PC-3 (cell line): ENCODE measurements at regions not wholly inside any gene's neighbourhood (a gene's known extent, or its start where the extent isn't known, plus 50 kb on each side); places are given as distances from the start of the nearest gene placed in this dataset.

Source experiments
- ATAC-seq: fragments of 200-7000 bp; cut with Tn5 transposase; 2 replicates; pipeline ENCODE4 v1.9.1; 2020; ENCODE audit warnings: mild to moderate bottlenecking, moderate library complexity
- BruUV-seq: library from RNA; stranded (reverse); fragments of 400-500 nt; replicated peaks from 2 replicates; lab custom pipeline; 2021; lab: Mats Ljungman, UMichigan
- CTCF ChIA-PET: fragments of 300-600 bp; sonication (Branson Sonifier 250); formaldehyde crosslinking; loops from one replicate; lab custom pipeline; 2022; ENCODE audit warnings: antibody characterized with exemption; lab: Charles Lee
- POLR2A ChIA-PET: fragments of 300-600 bp; sonication (Branson Sonifier 250); formaldehyde crosslinking; loops from one replicate; lab custom pipeline; 2022; ENCODE audit warnings: antibody characterized with exemption; ENCODE audit not compliant: unreplicated experiment; lab: Charles Lee
- DNase-seq: peaks from one replicate; pipeline ENCODE4 v3.0.0-alpha.2; 2015
- H2AFZ ChIP-seq: fragments of 300-600 bp; sonication (generic); 2 replicates; pipeline ENCODE4 v1.6.0; 2016; ENCODE audit warnings: antibody characterized with exemption, low read length
- H3F3A ChIP-seq: fragments of 300-600 bp; sonication (generic); one replicate; pipeline ENCODE4 v1.6.0; 2017; ENCODE audit warnings: antibody characterized with exemption, low read length, control low read depth, mild to moderate bottlenecking; ENCODE audit not compliant: unreplicated experiment
- H3K27ac ChIP-seq: fragments of 300-600 bp; sonication (generic); 2 replicates; pipeline ENCODE4 v1.5.1; 2016; ENCODE audit warnings: mild to moderate bottlenecking, low read length
- H3K27me3 ChIP-seq: fragments of 300-600 bp; sonication (generic); 2 replicates; pipeline ENCODE4 v1.6.1; 2016; ENCODE audit warnings: low read length, mixed read lengths
- H3K36me3 ChIP-seq: fragments of 300-600 bp; sonication (generic); 2 replicates; pipeline ENCODE4 v1.6.1; 2016; ENCODE audit warnings: low read depth, mixed run types, low read length, mixed read lengths
- H3K4me1 ChIP-seq: fragments of 300-600 bp; sonication (generic); 2 replicates; pipeline ENCODE4 v1.5.1; 2016; ENCODE audit warnings: low read length; ENCODE audit not compliant: insufficient read depth
- H3K4me2 ChIP-seq: fragments of 300-600 bp; sonication (generic); 2 replicates; pipeline ENCODE4 v1.6.0; 2016; ENCODE audit warnings: low read length
- H3K4me3 ChIP-seq: fragments of 300-600 bp; sonication (generic); 2 replicates; pipeline ENCODE4 v1.5.1; 2016; ENCODE audit warnings: mild to moderate bottlenecking, low read length, mixed read lengths
- H3K79me2 ChIP-seq: fragments of 300-600 bp; sonication (generic); 2 replicates; pipeline ENCODE4 v1.6.1; 2017; ENCODE audit warnings: low read length, mixed read lengths
- H3K9ac ChIP-seq: fragments of 300-600 bp; sonication (generic); 2 replicates; pipeline ENCODE4 v1.6.0; 2016; ENCODE audit warnings: mild to moderate bottlenecking, low read length
- H3K9me2 ChIP-seq: fragments of 300-600 bp; sonication (generic); replicated peaks from 2 replicates; pipeline ENCODE4 v1.6.1; 2016; ENCODE audit warnings: mixed run types, low read length, mixed read lengths
- H3K9me3 ChIP-seq: fragments of 300-600 bp; sonication (generic); 2 replicates; pipeline ENCODE4 v1.6.1; 2016; ENCODE audit warnings: low read length, mixed read lengths
- H4K20me1 ChIP-seq: fragments of 300-600 bp; sonication (generic); 2 replicates; pipeline ENCODE4 v1.6.1; 2016; ENCODE audit warnings: low read length, mixed read lengths
- EZH2 ChIP-seq: fragments of 300-600 bp; sonication (generic); IDR thresholded peaks from one replicate; pipeline ENCODE4 v1.6.1; 2017; ENCODE audit warnings: antibody characterized with exemption, mild to moderate bottlenecking, low read length; ENCODE audit not compliant: unreplicated experiment
- EZH2phosphoT487 ChIP-seq: fragments of 300-600 bp; sonication (generic); IDR thresholded peaks from 2 replicates; pipeline ENCODE4 v1.6.1; 2018; ENCODE audit warnings: mild to moderate bottlenecking, antibody characterized with exemption, low read length, borderline replicate concordance
- intact Hi-C: fragments of 100-400 bp; cut with micrococcal nuclease; formaldehyde crosslinking; loops from 2 replicates; pipeline ENCODE4 v1.9.0; 2023
- TF ChIP-seq, protein P1 (sequence below): fragments of 300-600 bp; sonication (generic); conservative IDR thresholded peaks from 2 replicates; pipeline ENCODE4 v1.5.1; 2017; ENCODE audit warnings: antibody characterized with exemption, low read depth, mild to moderate bottlenecking, low read length

DNA sequence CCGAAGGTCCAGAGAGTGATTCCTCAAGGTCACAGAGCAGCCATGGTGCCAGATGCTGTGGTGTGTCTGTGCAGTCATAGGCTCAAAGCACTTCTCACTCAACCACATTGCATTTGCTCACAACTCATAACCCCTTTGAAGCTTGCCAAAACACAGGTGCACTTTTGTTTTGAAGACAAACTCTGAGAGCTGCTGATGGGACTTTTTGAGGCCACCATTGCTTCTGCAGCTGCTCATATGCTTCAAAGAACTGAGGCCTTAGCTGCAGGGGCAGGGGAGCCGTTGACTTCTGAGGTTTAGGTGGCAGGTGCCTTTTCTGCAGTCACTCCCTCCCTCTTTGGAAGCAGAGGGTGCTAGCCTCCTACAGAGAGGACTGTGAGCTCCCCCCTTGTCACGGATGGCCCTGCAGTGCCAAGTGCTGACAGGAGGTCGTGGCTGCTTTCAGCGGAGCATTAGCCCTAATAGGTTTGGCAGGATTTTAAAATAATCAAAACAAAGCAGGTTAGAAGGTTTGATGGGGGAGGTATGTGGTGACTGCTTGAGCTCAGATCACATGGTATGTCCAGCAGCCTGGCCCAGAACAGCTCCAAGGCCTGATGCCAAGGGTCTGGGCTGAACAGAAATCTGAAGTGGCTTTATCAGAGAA, 232.1 kb downstream of the MAN2A1 start:
- ChIA-PET POLR2A (no interaction called here), CTCF (no interaction called here)
- DNase-seq (no peak), ATAC-seq (no peak)
- Histone ChIP-seq H3K36me3 (no peaks in the 10 kb centered on the region), H3K4me1 (no peaks in the 10 kb centered on the region), H3K9me3 (no peaks in the 10 kb centered on the region), H3K27me3 (no peaks in the 10 kb centered on the region), H3K27ac (no peak overlapping the region), H3K9me2 (no peaks in the 10 kb centered on the region), H2AFZ (no peak overlapping the region), H4K20me1 (no peaks in the 10 kb centered on the region), H3K79me2 (no peaks in the 10 kb centered on the region), H3F3A (no peaks in the 10 kb centered on the region), H3K9ac (no peak overlapping the region), H3K4me2 (no peak overlapping the region), H3K4me3 (no peak overlapping the region)
- BruUV-seq: no TSS peak
- intact Hi-C loops: no loop called here
- no peak for TF ChIP-seq EZH2phosphoT487
- TF ChIP-seq EZH2: no peak
- TF ChIP-seq, protein P1, sequence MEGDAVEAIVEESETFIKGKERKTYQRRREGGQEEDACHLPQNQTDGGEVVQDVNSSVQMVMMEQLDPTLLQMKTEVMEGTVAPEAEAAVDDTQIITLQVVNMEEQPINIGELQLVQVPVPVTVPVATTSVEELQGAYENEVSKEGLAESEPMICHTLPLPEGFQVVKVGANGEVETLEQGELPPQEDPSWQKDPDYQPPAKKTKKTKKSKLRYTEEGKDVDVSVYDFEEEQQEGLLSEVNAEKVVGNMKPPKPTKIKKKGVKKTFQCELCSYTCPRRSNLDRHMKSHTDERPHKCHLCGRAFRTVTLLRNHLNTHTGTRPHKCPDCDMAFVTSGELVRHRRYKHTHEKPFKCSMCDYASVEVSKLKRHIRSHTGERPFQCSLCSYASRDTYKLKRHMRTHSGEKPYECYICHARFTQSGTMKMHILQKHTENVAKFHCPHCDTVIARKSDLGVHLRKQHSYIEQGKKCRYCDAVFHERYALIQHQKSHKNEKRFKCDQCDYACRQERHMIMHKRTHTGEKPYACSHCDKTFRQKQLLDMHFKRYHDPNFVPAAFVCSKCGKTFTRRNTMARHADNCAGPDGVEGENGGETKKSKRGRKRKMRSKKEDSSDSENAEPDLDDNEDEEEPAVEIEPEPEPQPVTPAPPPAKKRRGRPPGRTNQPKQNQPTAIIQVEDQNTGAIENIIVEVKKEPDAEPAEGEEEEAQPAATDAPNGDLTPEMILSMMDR: no peak

- H2AFZ ChIP-seq: no peak overlapping the region
- TF ChIP-seq, protein P1: no peak
- TF ChIP-seq EZH2phosphoT487 (no peak), EZH2 (no peak)
- H4K20me1 ChIP-seq: no peaks in the 10 kb centered on the region
- H3K27ac ChIP-seq: no peak overlapping the region
- no TSS peak for BruUV-seq
- H3F3A ChIP-seq: no peaks in the 10 kb centered on the region
- CTCF ChIA-PET: no interaction called here
- intact Hi-C loops: no loop called here
- no peaks in the 10 kb centered on the region for H3K9me2 ChIP-seq
- no peaks in the 10 kb centered on the region for H3K36me3 ChIP-seq
- H3K4me3 ChIP-seq: no peak overlapping the region
- no peaks in the 10 kb centered on the region for H3K27me3 ChIP-seq
- H3K9ac ChIP-seq: no peak overlapping the region
- H3K4me1 ChIP-seq: no peaks in the 10 kb centered on the region
- H3K79me2 ChIP-seq: no peaks in the 10 kb centered on the region
- no peak for ATAC-seq
- no peaks in the 10 kb centered on the region for H3K9me3 ChIP-seq
- H3K4me2 ChIP-seq: no peak overlapping the region
- POLR2A ChIA-PET: no interaction called here
- no peak for DNase-seq
Observed at GRCh38 chr5:109922381-109922995, 232.8 kb downstream of the MAN2A1 start.

GRCh38 chr5:109923205-109923604, 233.5 kb downstream of the MAN2A1 start:
- BruUV-seq: no TSS peak
- H3K4me2 ChIP-seq: no peak overlapping the region
- no peaks in the 10 kb centered on the region for H3K79me2 ChIP-seq
- intact Hi-C loops: no loop called here
- no peaks in the 10 kb centered on the region for H3K36me3 ChIP-seq
- TF ChIP-seq, protein P1: no peak
- TF ChIP-seq EZH2phosphoT487 (no peak), EZH2 (no peak)
- CTCF ChIA-PET: no interaction called here
- no peaks in the 10 kb centered on the region for H4K20me1 ChIP-seq
- ATAC-seq (no peak), DNase-seq (no peak)
- no peaks in the 10 kb centered on the region for H3K9me2 ChIP-seq
- no peaks in the 10 kb centered on the region for H3K4me1 ChIP-seq
- H3K9me3 ChIP-seq: no peaks in the 10 kb centered on the region
- no peak overlapping the region for H3K27ac ChIP-seq
- H3K4me3 ChIP-seq: no peak overlapping the region
- no peaks in the 10 kb centered on the region for H3F3A ChIP-seq
- H3K9ac ChIP-seq: no peak overlapping the region
- H2AFZ ChIP-seq: no peak overlapping the region
- POLR2A ChIA-PET: interaction anchor here (0.6 kb wide), 1 partner anchor 400 kb away, joined by 3 read pairs; no protein-coding TSS in a partner anchor
- H3K27me3 ChIP-seq: no peaks in the 10 kb centered on the region
